GM12891 (cell line): ENCODE measurements at regions not wholly inside any gene's neighbourhood (a gene's known extent, or its start where the extent isn't known, plus 50 kb on each side); places are given as distances from the start of the nearest gene placed in this dataset.

ENCODE experiments used
- POLR2A ChIP-seq: IDR thresholded peaks from 2 replicates; pipeline ENCODE4 v1.6.1; 2011; ENCODE audit warnings: low read depth, low read length, control low read depth
- POLR2AphosphoS5 ChIP-seq: IDR thresholded peaks from 2 replicates; pipeline ENCODE4 v1.6.1; 2011; ENCODE audit warnings: low read depth, low read length, control low read depth
- SPI1 ChIP-seq: IDR thresholded peaks from 2 replicates; pipeline ENCODE4 v1.6.1; 2011; ENCODE audit warnings: low read depth, low read length, control low read depth
- TAF1 ChIP-seq: IDR thresholded peaks from 2 replicates; pipeline ENCODE4 v1.6.1; 2011; ENCODE audit warnings: low read depth, low read length, control low read depth

GRCh38 chr1:58845942-58846341 lies 62.1 kb upstream of the JUN start:
- TF ChIP-seq POLR2A (no peak), SPI1 (peak; percentile 17; the same call in 1 of the 2 replicates), POLR2AphosphoS5 (no peak), TAF1 (no peak)
